IMR-90 (cell line): ENCODE measurements at regions not wholly inside any gene's neighbourhood (a gene's known extent, or its start where the extent isn't known, plus 50 kb on each side); places are given as distances from the start of the nearest gene placed in this dataset.

ENCODE experiments used
- BHLHE40 ChIP-seq: fragments of 150-350 bp; IDR thresholded peaks from 2 replicates; pipeline ENCODE4 v1.6.1; 2016; ENCODE audit warnings: mild to moderate bottlenecking, low read depth, low read length
- CEBPB ChIP-seq: IDR thresholded peaks from 2 replicates; pipeline ENCODE4 v1.6.1; 2012; ENCODE audit warnings: low read depth, low read length, improper control_type of control experiment
- FOS ChIP-seq: fragments of 150-350 bp; IDR thresholded peaks from 2 replicates; pipeline ENCODE4 v1.6.1; 2016; ENCODE audit warnings: low read depth, low read length
- MAFK ChIP-seq: IDR thresholded peaks from 2 replicates; pipeline ENCODE4 v1.6.1; 2012; ENCODE audit warnings: low read depth, low read length, improper control_type of control experiment
- MAZ ChIP-seq: IDR thresholded peaks from 2 replicates; pipeline ENCODE4 v1.6.1; 2012; ENCODE audit warnings: low read depth, mild to moderate bottlenecking, low read length, improper control_type of control experiment, moderate library complexity, borderline replicate concordance
- NFE2L2 ChIP-seq: fragments of 150-350 bp; IDR thresholded peaks from 2 replicates; pipeline ENCODE4 v1.6.1; 2016; ENCODE audit warnings: low read depth, mild to moderate bottlenecking, low read length
- POLR2A ChIP-seq: IDR thresholded peaks from 2 replicates; pipeline ENCODE4 v1.6.1; 2012; ENCODE audit warnings: mild to moderate bottlenecking, low read depth, low read length
- RAD21 ChIP-seq: IDR thresholded peaks from 2 replicates; pipeline ENCODE4 v1.6.1; 2012; ENCODE audit warnings: low read length, improper control_type of control experiment
- TF ChIP-seq, protein P1 (sequence below): conservative IDR thresholded peaks from 2 replicates; pipeline ENCODE4 v1.5.1; 2012; ENCODE audit warnings: mild to moderate bottlenecking, low read depth, low read length, improper control_type of control experiment
- TF ChIP-seq, protein P2 (sequence below): fragments of 150-350 bp; IDR thresholded peaks from 2 replicates; pipeline ENCODE4 v1.6.1; 2017; ENCODE audit warnings: mild to moderate bottlenecking, antibody characterized with exemption, low read length, low read depth

DNA sequence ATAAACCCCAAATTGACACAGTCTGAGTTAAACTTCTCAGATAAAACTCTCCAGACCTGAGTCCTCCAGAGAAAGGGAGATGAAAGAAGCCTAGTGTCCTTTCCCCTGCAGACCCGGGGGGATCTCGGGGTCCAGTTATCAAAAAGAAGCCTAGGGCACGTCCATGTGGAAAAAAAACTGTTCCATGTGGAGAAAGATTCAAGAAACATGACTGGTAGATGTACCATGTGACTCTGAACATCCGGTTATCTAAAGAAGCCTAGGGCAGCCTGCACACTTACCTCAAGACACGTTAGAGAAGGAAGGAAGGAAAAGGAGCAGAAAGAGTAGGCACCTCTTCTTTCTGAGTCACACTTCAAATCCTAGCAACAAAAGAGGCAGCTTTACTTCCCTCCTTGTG is 421.0 kb downstream of the LRATD1 start:
- TF ChIP-seq MAFK = no peak
- no peak for TF ChIP-seq POLR2A
- TF ChIP-seq, protein P1, sequence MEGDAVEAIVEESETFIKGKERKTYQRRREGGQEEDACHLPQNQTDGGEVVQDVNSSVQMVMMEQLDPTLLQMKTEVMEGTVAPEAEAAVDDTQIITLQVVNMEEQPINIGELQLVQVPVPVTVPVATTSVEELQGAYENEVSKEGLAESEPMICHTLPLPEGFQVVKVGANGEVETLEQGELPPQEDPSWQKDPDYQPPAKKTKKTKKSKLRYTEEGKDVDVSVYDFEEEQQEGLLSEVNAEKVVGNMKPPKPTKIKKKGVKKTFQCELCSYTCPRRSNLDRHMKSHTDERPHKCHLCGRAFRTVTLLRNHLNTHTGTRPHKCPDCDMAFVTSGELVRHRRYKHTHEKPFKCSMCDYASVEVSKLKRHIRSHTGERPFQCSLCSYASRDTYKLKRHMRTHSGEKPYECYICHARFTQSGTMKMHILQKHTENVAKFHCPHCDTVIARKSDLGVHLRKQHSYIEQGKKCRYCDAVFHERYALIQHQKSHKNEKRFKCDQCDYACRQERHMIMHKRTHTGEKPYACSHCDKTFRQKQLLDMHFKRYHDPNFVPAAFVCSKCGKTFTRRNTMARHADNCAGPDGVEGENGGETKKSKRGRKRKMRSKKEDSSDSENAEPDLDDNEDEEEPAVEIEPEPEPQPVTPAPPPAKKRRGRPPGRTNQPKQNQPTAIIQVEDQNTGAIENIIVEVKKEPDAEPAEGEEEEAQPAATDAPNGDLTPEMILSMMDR = no peak
- TF ChIP-seq, protein P2, sequence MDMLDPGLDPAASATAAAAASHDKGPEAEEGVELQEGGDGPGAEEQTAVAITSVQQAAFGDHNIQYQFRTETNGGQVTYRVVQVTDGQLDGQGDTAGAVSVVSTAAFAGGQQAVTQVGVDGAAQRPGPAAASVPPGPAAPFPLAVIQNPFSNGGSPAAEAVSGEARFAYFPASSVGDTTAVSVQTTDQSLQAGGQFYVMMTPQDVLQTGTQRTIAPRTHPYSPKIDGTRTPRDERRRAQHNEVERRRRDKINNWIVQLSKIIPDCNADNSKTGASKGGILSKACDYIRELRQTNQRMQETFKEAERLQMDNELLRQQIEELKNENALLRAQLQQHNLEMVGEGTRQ = no peak
- no peak for TF ChIP-seq RAD21
- no peak for TF ChIP-seq NFE2L2
- TF ChIP-seq BHLHE40 = no peak
- TF ChIP-seq MAZ = no peak
- TF ChIP-seq CEBPB = no peak
- no peak for TF ChIP-seq FOS
